ENCODE measurements at regions not wholly inside any gene's neighbourhood (a gene's known extent, or its start where the extent isn't known, plus 50 kb on each side); places are given as distances from the start of the nearest gene placed in this dataset.

DNA sequence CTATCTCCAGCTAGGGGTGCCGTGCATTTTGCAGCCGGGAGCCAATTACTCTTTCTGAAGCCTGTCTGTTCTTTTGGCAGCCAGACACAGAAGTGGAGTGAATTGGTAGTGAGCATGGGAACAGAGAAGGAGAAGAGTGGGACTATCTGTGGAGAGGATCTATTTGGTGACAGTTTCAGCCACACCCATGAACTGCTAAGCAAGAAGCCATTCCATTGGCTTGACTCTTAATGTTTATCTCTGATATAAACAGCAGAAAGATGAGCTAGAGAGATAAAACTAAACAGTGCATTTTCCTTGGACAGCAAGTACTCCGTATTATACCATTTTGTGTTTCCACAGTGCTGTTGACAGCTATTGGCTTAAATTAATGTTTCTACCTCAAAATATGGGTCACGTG lies 259.6 kb upstream of the THUMPD2 start:
- Histone ChIP-seq H3K27ac (ENCODE audit: low read depth) (no peak overlapping the region), H4K20me1 (replicated peaks; ENCODE audit: insufficient read depth) (no peaks in the 10 kb centered on the region), H3K4me2 (no peak overlapping the region), H3K4me1 (ENCODE audit: insufficient read depth) (no peaks in the 10 kb centered on the region), H3K27me3 (ENCODE audit: insufficient read depth) (no peaks in the 10 kb centered on the region), H3K36me3 (ENCODE audit: insufficient read depth) (no peaks in the 10 kb centered on the region), H3K9me2 (ENCODE audit: insufficient read depth) (no peaks in the 10 kb centered on the region), H3K79me2 (replicated peaks; ENCODE audit: insufficient read depth) (no peaks in the 10 kb centered on the region), H2AFZ (peak overlapping the region; percentile 43; the same call in 1 of the 2 replicates), H3K4me3 (no peak overlapping the region), H3F3A (replicated peaks; ENCODE audit: low read depth) (no peaks in the 10 kb centered on the region)
- Mint-ChIP-seq H3K27ac (no peak overlapping the region), H3K4me1 (no peaks in the 10 kb centered on the region), H3K4me3 (no peak overlapping the region), H3K9me3 (peaks cover 9% of the 10 kb centered on the region; the same call in 2 of the 3 replicates), H3K27me3 (ENCODE audit: insufficient read depth, low read depth, poor library complexity) (peaks cover 6% of the 10 kb centered on the region), H3K36me3 (ENCODE audit: low read depth) (no peaks in the 10 kb centered on the region)
- DNase-seq (ENCODE audit: low spot score): no peak
- TF ChIP-seq, protein P1, sequence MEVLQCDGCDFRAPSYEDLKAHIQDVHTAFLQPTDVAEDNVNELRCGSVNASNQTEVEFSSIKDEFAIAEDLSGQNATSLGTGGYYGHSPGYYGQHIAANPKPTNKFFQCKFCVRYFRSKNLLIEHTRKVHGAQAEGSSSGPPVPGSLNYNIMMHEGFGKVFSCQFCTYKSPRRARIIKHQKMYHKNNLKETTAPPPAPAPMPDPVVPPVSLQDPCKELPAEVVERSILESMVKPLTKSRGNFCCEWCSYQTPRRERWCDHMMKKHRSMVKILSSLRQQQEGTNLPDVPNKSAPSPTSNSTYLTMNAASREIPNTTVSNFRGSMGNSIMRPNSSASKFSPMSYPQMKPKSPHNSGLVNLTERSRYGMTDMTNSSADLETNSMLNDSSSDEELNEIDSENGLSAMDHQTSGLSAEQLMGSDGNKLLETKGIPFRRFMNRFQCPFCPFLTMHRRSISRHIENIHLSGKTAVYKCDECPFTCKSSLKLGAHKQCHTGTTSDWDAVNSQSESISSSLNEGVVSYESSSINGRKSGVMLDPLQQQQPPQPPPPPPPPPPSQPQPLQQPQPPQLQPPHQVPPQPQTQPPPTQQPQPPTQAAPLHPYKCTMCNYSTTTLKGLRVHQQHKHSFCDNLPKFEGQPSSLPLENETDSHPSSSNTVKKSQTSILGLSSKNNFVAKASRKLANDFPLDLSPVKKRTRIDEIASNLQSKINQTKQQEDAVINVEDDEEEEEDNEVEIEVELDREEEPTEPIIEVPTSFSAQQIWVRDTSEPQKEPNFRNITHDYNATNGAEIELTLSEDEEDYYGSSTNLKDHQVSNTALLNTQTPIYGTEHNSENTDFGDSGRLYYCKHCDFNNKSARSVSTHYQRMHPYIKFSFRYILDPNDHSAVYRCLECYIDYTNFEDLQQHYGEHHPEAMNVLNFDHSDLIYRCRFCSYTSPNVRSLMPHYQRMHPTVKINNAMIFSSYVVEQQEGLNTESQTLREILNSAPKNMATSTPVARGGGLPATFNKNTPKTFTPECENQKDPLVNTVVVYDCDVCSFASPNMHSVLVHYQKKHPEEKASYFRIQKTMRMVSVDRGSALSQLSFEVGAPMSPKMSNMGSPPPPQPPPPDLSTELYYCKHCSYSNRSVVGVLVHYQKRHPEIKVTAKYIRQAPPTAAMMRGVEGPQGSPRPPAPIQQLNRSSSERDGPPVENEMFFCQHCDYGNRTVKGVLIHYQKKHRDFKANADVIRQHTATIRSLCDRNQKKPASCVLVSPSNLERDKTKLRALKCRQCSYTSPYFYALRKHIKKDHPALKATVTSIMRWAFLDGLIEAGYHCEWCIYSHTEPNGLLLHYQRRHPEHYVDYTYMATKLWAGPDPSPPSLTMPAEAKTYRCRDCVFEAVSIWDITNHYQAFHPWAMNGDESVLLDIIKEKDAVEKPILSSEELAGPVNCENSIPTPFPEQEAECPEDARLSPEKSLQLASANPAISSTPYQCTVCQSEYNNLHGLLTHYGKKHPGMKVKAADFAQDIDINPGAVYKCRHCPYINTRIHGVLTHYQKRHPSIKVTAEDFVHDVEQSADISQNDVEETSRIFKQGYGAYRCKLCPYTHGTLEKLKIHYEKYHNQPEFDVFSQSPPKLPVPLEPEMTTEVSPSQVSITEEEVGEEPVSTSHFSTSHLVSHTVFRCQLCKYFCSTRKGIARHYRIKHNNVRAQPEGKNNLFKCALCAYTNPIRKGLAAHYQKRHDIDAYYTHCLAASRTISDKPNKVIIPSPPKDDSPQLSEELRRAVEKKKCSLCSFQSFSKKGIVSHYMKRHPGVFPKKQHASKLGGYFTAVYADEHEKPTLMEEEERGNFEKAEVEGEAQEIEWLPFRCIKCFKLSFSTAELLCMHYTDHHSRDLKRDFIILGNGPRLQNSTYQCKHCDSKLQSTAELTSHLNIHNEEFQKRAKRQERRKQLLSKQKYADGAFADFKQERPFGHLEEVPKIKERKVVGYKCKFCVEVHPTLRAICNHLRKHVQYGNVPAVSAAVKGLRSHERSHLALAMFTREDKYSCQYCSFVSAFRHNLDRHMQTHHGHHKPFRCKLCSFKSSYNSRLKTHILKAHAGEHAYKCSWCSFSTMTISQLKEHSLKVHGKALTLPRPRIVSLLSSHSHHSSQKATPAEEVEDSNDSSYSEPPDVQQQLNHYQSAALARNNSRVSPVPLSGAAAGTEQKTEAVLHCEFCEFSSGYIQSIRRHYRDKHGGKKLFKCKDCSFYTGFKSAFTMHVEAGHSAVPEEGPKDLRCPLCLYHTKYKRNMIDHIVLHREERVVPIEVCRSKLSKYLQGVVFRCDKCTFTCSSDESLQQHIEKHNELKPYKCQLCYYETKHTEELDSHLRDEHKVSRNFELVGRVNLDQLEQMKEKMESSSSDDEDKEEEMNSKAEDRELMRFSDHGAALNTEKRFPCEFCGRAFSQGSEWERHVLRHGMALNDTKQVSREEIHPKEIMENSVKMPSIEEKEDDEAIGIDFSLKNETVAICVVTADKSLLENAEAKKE (CRISPR knock-in tag; IDR thresholded peaks at IDR 0.05): no peak
- TF ChIP-seq, protein P2, sequence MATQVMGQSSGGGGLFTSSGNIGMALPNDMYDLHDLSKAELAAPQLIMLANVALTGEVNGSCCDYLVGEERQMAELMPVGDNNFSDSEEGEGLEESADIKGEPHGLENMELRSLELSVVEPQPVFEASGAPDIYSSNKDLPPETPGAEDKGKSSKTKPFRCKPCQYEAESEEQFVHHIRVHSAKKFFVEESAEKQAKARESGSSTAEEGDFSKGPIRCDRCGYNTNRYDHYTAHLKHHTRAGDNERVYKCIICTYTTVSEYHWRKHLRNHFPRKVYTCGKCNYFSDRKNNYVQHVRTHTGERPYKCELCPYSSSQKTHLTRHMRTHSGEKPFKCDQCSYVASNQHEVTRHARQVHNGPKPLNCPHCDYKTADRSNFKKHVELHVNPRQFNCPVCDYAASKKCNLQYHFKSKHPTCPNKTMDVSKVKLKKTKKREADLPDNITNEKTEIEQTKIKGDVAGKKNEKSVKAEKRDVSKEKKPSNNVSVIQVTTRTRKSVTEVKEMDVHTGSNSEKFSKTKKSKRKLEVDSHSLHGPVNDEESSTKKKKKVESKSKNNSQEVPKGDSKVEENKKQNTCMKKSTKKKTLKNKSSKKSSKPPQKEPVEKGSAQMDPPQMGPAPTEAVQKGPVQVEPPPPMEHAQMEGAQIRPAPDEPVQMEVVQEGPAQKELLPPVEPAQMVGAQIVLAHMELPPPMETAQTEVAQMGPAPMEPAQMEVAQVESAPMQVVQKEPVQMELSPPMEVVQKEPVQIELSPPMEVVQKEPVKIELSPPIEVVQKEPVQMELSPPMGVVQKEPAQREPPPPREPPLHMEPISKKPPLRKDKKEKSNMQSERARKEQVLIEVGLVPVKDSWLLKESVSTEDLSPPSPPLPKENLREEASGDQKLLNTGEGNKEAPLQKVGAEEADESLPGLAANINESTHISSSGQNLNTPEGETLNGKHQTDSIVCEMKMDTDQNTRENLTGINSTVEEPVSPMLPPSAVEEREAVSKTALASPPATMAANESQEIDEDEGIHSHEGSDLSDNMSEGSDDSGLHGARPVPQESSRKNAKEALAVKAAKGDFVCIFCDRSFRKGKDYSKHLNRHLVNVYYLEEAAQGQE (IDR thresholded peaks at IDR 0.05; ENCODE audit: unreplicated experiment): no peak
- TF ChIP-seq ZNF331 (CRISPR knock-in tag; IDR thresholded peaks at IDR 0.05; ENCODE audit: low read depth) (no peak), NANOG (IDR thresholded peaks at IDR 0.05; ENCODE audit: borderline replicate concordance) (no peak), CREB1 (CRISPR knock-in tag; IDR thresholded peaks at IDR 0.05; ENCODE audit: low read depth) (no peak), EZH2phosphoT487 (IDR thresholded peaks at IDR 0.05; ENCODE audit: unreplicated experiment) (no peak), EZH2 (IDR thresholded peaks at IDR 0.05; ENCODE audit: low read depth, unreplicated experiment) (no peak), JUNB (IDR thresholded peaks at IDR 0.05; ENCODE audit: unreplicated experiment) (no peak)
- TF ChIP-seq, protein P3, sequence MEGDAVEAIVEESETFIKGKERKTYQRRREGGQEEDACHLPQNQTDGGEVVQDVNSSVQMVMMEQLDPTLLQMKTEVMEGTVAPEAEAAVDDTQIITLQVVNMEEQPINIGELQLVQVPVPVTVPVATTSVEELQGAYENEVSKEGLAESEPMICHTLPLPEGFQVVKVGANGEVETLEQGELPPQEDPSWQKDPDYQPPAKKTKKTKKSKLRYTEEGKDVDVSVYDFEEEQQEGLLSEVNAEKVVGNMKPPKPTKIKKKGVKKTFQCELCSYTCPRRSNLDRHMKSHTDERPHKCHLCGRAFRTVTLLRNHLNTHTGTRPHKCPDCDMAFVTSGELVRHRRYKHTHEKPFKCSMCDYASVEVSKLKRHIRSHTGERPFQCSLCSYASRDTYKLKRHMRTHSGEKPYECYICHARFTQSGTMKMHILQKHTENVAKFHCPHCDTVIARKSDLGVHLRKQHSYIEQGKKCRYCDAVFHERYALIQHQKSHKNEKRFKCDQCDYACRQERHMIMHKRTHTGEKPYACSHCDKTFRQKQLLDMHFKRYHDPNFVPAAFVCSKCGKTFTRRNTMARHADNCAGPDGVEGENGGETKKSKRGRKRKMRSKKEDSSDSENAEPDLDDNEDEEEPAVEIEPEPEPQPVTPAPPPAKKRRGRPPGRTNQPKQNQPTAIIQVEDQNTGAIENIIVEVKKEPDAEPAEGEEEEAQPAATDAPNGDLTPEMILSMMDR (conservative IDR thresholded peaks at IDR 0.05; ENCODE audit: low read depth in 2 of 2): no peak
- ATAC-seq: no peak

Measured in GM23338 (cell line).